H9 (cell line): ENCODE measurements at regions not wholly inside any gene's neighbourhood (a gene's known extent, or its start where the extent isn't known, plus 50 kb on each side); places are given as distances from the start of the nearest gene placed in this dataset.

Experiments used
- DNase-seq: peaks from one replicate; pipeline ENCODE4 v3.0.0-alpha.2; 2017
- H2AFZ ChIP-seq: one replicate; pipeline ENCODE4 v1.6.1; 2013; ENCODE audit warnings: mild to moderate bottlenecking, low read length, control low read depth, moderate library complexity
- H2AK5ac ChIP-seq: 2 replicates; pipeline ENCODE4 v1.6.1; 2013; ENCODE audit warnings: low read length, control low read depth, mixed read lengths; ENCODE audit not compliant: insufficient read length
- H2BK120ac ChIP-seq: one replicate; pipeline ENCODE4 v1.6.1; 2013; ENCODE audit warnings: low read depth, mild to moderate bottlenecking, low read length, control low read depth, inconsistent platforms; ENCODE audit not compliant: poor library complexity, severe bottlenecking
- H2BK12ac ChIP-seq: 2 replicates; pipeline ENCODE4 v1.6.1; 2013; ENCODE audit warnings: low read length, control low read depth, mixed read lengths, low read depth; ENCODE audit not compliant: insufficient read length
- H2BK15ac ChIP-seq: 2 replicates; pipeline ENCODE4 v1.6.1; 2013; ENCODE audit warnings: low read depth, low read length, control low read depth
- H2BK20ac ChIP-seq: one replicate; pipeline ENCODE4 v1.6.1; 2013; ENCODE audit warnings: low read depth, mild to moderate bottlenecking, low read length, control low read depth, inconsistent platforms; ENCODE audit not compliant: poor library complexity, severe bottlenecking
- H2BK5ac ChIP-seq: 2 replicates; pipeline ENCODE4 v1.6.1; 2013; ENCODE audit warnings: low read length, control low read depth, mixed read lengths; ENCODE audit not compliant: insufficient read length
- H3K14ac ChIP-seq: 2 replicates; pipeline ENCODE4 v1.6.1; 2013; ENCODE audit warnings: low read length, control low read depth; ENCODE audit not compliant: insufficient read depth
- H3K18ac ChIP-seq: 2 replicates; pipeline ENCODE4 v1.6.1; 2013; ENCODE audit warnings: low read depth, mild to moderate bottlenecking, mixed read lengths, low read length, control low read depth; ENCODE audit not compliant: insufficient read length
- H3K23ac ChIP-seq: 2 replicates; pipeline ENCODE4 v1.6.1; 2013; ENCODE audit warnings: low read length, control low read depth, mixed read lengths, low read depth; ENCODE audit not compliant: insufficient read length
- H3K23me2 ChIP-seq: 2 replicates; pipeline ENCODE4 v1.6.1; 2013; ENCODE audit warnings: low read depth, mild to moderate bottlenecking, mixed read lengths, low read length, control low read depth; ENCODE audit not compliant: insufficient read length, poor library complexity, severe bottlenecking
- H3K27ac ChIP-seq: 2 replicates; pipeline ENCODE4 v1.5.1; 2013; ENCODE audit warnings: low read length, control low read depth, mixed read lengths, low read depth; ENCODE audit not compliant: insufficient read length
- H3K27me3 ChIP-seq: 2 replicates; pipeline ENCODE4 v1.6.1; 2013; ENCODE audit warnings: low read length, control low read depth, inconsistent platforms; ENCODE audit not compliant: insufficient read depth
- H3K4ac ChIP-seq: 2 replicates; pipeline ENCODE4 v1.6.1; 2013; ENCODE audit warnings: low read depth, mild to moderate bottlenecking, control low read depth, inconsistent platforms, low read length, moderate library complexity
- H3K4me1 ChIP-seq: 2 replicates; pipeline ENCODE4 v1.6.1; 2013; ENCODE audit warnings: low read length, control low read depth, inconsistent platforms; ENCODE audit not compliant: insufficient read depth
- H3K4me2 ChIP-seq: 2 replicates; pipeline ENCODE4 v1.6.1; 2013; ENCODE audit warnings: low read length, control low read depth, mixed read lengths; ENCODE audit not compliant: insufficient read length, insufficient read depth
- H3K56ac ChIP-seq: 2 replicates; pipeline ENCODE4 v1.6.1; 2013; ENCODE audit warnings: low read depth, mild to moderate bottlenecking, mixed read lengths, low read length, control low read depth; ENCODE audit not compliant: insufficient read length
- H3K79me1 ChIP-seq: 2 replicates; pipeline ENCODE4 v1.6.1; 2013; ENCODE audit warnings: low read depth, mild to moderate bottlenecking, moderate library complexity, low read length, control low read depth, inconsistent platforms; ENCODE audit not compliant: insufficient read depth, poor library complexity, severe bottlenecking
- H3K79me2 ChIP-seq: 2 replicates; pipeline ENCODE4 v1.6.1; 2013; ENCODE audit warnings: low read length, control low read depth, inconsistent platforms; ENCODE audit not compliant: insufficient read depth
- H3K9ac ChIP-seq: 2 replicates; pipeline ENCODE4 v1.6.1; 2013; ENCODE audit warnings: low read length, control low read depth, mixed read lengths; ENCODE audit not compliant: insufficient read length; ENCODE audit errors: extremely low read depth
- H3K9me3 ChIP-seq: one replicate; pipeline ENCODE4 v1.6.1; 2013; ENCODE audit warnings: low read depth, low read length, inconsistent platforms; ENCODE audit not compliant: control insufficient read depth
- H3T11ph ChIP-seq: one replicate; pipeline ENCODE4 v1.6.1; 2013; ENCODE audit warnings: mild to moderate bottlenecking, low read length, control low read depth, inconsistent platforms
- H4K20me1 ChIP-seq: one replicate; pipeline ENCODE4 v1.6.1; 2013; ENCODE audit not compliant: control insufficient read depth, insufficient read length, insufficient read depth
- H4K5ac ChIP-seq: 2 replicates; pipeline ENCODE4 v1.6.1; 2013; ENCODE audit warnings: low read depth, mild to moderate bottlenecking, mixed read lengths, low read length, control low read depth; ENCODE audit not compliant: insufficient read length
- H4K8ac ChIP-seq: replicated peaks from 2 replicates; pipeline ENCODE4 v1.6.1; 2013; ENCODE audit warnings: low read length, control low read depth, mixed read lengths, low read depth; ENCODE audit not compliant: insufficient read length
- H4K91ac ChIP-seq: 2 replicates; pipeline ENCODE4 v1.6.1; 2013; ENCODE audit warnings: low read depth, mild to moderate bottlenecking, moderate library complexity, mixed read lengths, low read length, control low read depth; ENCODE audit not compliant: insufficient read length
- H3K27ac Mint-ChIP-seq, 3 experiments: 2 replicates in 2 of 3; 3 replicates in 1 of 3; pipeline ENCODE4 v1.8.0; 2020 to 2021; ENCODE audit warnings: mixed read lengths in 3 of 3, mild to moderate bottlenecking in 1 of 3, moderate library complexity in 1 of 3
- H3K27me3 Mint-ChIP-seq: 2 replicates; pipeline ENCODE4 v1.8.0; 2021; ENCODE audit warnings: low read depth, mild to moderate bottlenecking, moderate library complexity, mixed read lengths
- H3K36me3 Mint-ChIP-seq, 3 experiments: 2 replicates in 2 of 3; 3 replicates in 1 of 3; pipeline ENCODE4 v1.8.0; 2020 to 2021; ENCODE audit warnings: low read depth in 3 of 3, mixed read lengths in 3 of 3; ENCODE audit not compliant: insufficient read depth in 1 of 3
- H3K4me1 Mint-ChIP-seq, 2 experiments: 2 replicates each; pipeline ENCODE4 v1.8.0; 2020; ENCODE audit warnings: mixed read lengths in 2 of 2
- H3K4me3 Mint-ChIP-seq, 2 experiments: 2 replicates in 1 of 2; 3 replicates in 1 of 2; pipeline ENCODE4 v1.8.0; 2020 to 2021; ENCODE audit warnings: mild to moderate bottlenecking in 2 of 2, mixed read lengths in 2 of 2, moderate library complexity in 1 of 2
- H3K9me3 Mint-ChIP-seq, 2 experiments: 2 replicates in 1 of 2; 3 replicates in 1 of 2; pipeline ENCODE4 v1.8.0; 2020; ENCODE audit warnings: mild to moderate bottlenecking in 2 of 2, mixed read lengths in 2 of 2, moderate library complexity in 1 of 2
- CTCF ChIP-seq: fragments of 200-600 bp; sonication (generic); conservative IDR thresholded peaks from 3 replicates; pipeline ENCODE4 v1.8.0; 2021; ENCODE audit warnings: antibody characterized with exemption, mild to moderate bottlenecking
- WGBS: extraction: QIAGEN DNeasy Blood & Tissue Kit; methylation state at CpG from one replicate; pipeline ENCODE4 v1.1.7; 2013; ENCODE audit warnings: missing lambda C conversion rate, low lambda C conversion rate, mixed read lengths; ENCODE audit not compliant: insufficient read length; ENCODE audit errors: extremely low coverage; 5-methylcytosine and 5-hydroxymethylcytosine counted together

- Histone ChIP-seq H3K4ac (no peak overlapping the region), H4K20me1 (no peaks in the 10 kb centered on the region), H3K23me2 (no peaks in the 10 kb centered on the region), H3T11ph (no peak overlapping the region), H3K27me3 (no peaks in the 10 kb centered on the region), H3K14ac (no peak overlapping the region), H3K56ac (no peak overlapping the region), H2AK5ac (no peak overlapping the region), H3K18ac (no peak overlapping the region), H3K27ac (no peak overlapping the region), H3K79me2 (no peaks in the 10 kb centered on the region), H2AFZ (no peak overlapping the region), H4K91ac (no peak overlapping the region), H3K9ac (no peak overlapping the region), H2BK12ac (no peak overlapping the region), H3K79me1 (no peaks in the 10 kb centered on the region), H2BK120ac (no peak overlapping the region), H3K4me1 (no peaks in the 10 kb centered on the region), H4K8ac (no peak overlapping the region), H3K4me2 (no peak overlapping the region), H2BK20ac (no peak overlapping the region), H3K9me3 (no peaks in the 10 kb centered on the region), H3K23ac (no peak overlapping the region), H4K5ac (no peak overlapping the region), H2BK15ac (no peak overlapping the region), H2BK5ac (no peak overlapping the region)
- TF ChIP-seq CTCF, result no peak
- no CpG with 5 or more reads among the region's 12 CpGs for WGBS
- Mint-ChIP-seq H3K27ac (no peak overlapping the region), H3K9me3 (no peaks in the 10 kb centered on the region), H3K4me1 (peaks cover 13 to 18% of the 10 kb centered on the region in 2 experiments), H3K36me3 (no peaks in the 10 kb centered on the region), H3K4me3 (no peak overlapping the region), H3K27me3 (peaks cover 3% of the 10 kb centered on the region)
- no peak for DNase-seq
Observed at GRCh38 chr1:229006121-229006870, 264.6 kb upstream of the RAB4A start.
